Spinal cord (tissue), 9 donors: ENCODE measurements at regions not wholly inside any gene's neighbourhood (a gene's known extent, or its start where the extent isn't known, plus 50 kb on each side); places are given as distances from the start of the nearest gene placed in this dataset.
"Not testable (repeated sequence)": the region's sequence is repeated elsewhere in the genome, so short reads cannot be mapped to it uniquely, and the experiment has no call there.

Source experiments
- DNase-seq, 6 donors: peaks; one replicate each; pipeline versions ENCODE4 v3.0.0 to v3.0.0-alpha.2; 2013 to 2015; ENCODE audit warnings: low spot score in 6 of 6, low read depth in 4 of 6
- H3K27ac ChIP-seq: one replicate; pipeline ENCODE4 v1.5.1; 2013; ENCODE audit warnings: low read depth, low read length, control low read depth
- H3K27me3 ChIP-seq: one replicate; pipeline ENCODE4 v1.6.1; 2013; ENCODE audit warnings: low read length; ENCODE audit not compliant: control insufficient read depth, insufficient read depth
- H3K36me3 ChIP-seq: one replicate; pipeline ENCODE4 v1.6.1; 2013; ENCODE audit warnings: low read length; ENCODE audit not compliant: control insufficient read depth, insufficient read depth
- H3K4me1 ChIP-seq: one replicate; pipeline ENCODE4 v1.6.1; 2013; ENCODE audit warnings: low read length; ENCODE audit not compliant: control insufficient read depth, insufficient read depth
- H3K4me3 ChIP-seq: one replicate; pipeline ENCODE4 v1.5.1; 2013; ENCODE audit warnings: low read depth, low read length, control low read depth
- H3K9me3 ChIP-seq: one replicate; pipeline ENCODE4 v1.6.1; 2013; ENCODE audit warnings: low read length; ENCODE audit not compliant: control insufficient read depth, insufficient read depth
- WGBS: methylation state at CpG from one replicate; pipeline ENCODE4 v1.1.5; 2013; ENCODE audit warnings: missing lambda C conversion rate; ENCODE audit not compliant: insufficient coverage; 5-methylcytosine and 5-hydroxymethylcytosine counted together
- donor health status: healthy.

GRCh38 chr1:101435831-101436511, 199.2 kb downstream of the S1PR1 start:
- no CpG with 5 or more reads among the region's 4 CpGs for WGBS
- DNase-seq: peak in 1 of 6 donors; percentile 52
- Histone ChIP-seq H3K9me3 (no peaks in the 10 kb centered on the region), H3K36me3 (no peaks in the 10 kb centered on the region), H3K27ac (no peak overlapping the region), H3K4me1 (no peaks in the 10 kb centered on the region), H3K4me3 (no peak overlapping the region), H3K27me3 (no peaks in the 10 kb centered on the region)

DNA sequence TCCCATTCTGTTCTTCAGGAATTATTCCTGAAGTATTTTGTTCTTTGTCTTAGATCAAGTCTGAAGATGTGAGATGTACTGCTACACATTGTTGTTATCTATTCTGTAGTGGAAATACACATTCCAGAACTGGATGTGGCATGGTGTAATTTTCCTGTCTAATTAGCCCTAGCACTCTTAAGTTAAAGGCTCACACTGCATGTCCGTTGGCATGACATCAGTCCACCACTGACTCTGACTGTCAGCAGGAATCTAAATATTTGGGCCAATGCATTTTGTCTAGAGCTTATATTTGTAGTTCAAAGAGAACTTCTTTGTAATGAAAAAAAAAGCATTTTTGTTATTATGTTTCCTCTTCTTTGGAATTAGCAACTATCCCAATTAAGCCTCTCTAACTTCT, 201.0 kb downstream of the S1PR1 start:
- no peak for DNase-seq
- Histone ChIP-seq H3K27me3 (no peaks in the 10 kb centered on the region), H3K4me3 (no peak overlapping the region), H3K9me3 (no peaks in the 10 kb centered on the region), H3K36me3 (no peaks in the 10 kb centered on the region), H3K27ac (no peak overlapping the region), H3K4me1 (no peaks in the 10 kb centered on the region)
- WGBS: 67% methylated on average over 1 of the region's 1 CpG

DNA sequence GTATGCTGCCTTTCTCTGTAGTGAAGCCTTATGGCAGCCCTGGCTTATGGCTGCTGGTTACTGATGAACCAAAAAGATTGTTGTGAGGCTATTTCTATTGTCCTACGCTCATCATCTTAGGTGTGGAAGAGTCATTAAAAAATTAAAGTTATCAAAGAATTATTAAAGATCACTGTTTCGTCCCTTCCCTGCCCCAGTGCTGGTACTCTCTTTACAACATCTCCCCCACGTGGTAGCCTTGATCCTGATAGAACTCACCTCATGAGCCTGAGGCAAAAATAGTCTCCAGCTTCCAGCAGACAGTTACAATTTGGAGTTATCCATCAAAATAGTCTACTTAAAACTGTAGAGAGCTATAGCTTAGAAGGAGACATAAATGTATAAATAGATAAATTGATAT, 201.5 kb downstream of the S1PR1 start:
- no peaks in the 10 kb centered on the region for H3K27me3 ChIP-seq
- H3K9me3 ChIP-seq: no peaks in the 10 kb centered on the region
- H3K4me3 ChIP-seq: no peak overlapping the region
- H3K36me3 ChIP-seq: no peaks in the 10 kb centered on the region
- H3K27ac ChIP-seq: no peak overlapping the region
- H3K4me1 ChIP-seq: no peaks in the 10 kb centered on the region
- no peak for DNase-seq
- no CpG with 5 or more reads among the region's 3 CpGs for WGBS

DNA sequence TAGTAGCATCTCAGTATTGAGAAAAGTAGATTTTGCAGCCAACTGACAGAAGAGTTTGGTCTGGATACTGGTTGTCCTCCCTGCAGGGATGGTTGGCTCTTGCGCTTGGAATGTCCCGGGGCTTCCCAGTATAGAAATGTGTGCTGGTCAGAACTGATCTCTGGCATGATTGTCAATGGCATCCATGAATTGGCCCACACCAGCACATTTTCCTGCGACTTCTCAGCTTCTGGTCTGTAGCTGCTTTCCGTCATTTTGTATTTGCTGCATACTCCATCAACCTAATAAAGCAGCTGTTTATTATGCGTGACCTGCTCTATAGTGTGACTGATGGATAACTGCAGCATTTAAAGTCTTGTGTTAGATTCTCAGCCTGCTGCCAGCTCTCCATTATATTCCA, 203.7 kb downstream of the S1PR1 start:
- no peaks in the 10 kb centered on the region for H3K27me3 ChIP-seq
- no peak overlapping the region for H3K27ac ChIP-seq
- H3K9me3 ChIP-seq: no peaks in the 10 kb centered on the region
- H3K36me3 ChIP-seq: no peaks in the 10 kb centered on the region
- peak in 2 of 6 donors; percentile 4 to 77 for DNase-seq
- H3K4me1 ChIP-seq: no peaks in the 10 kb centered on the region
- H3K4me3 ChIP-seq: no peak overlapping the region
- WGBS: 78% methylated on average over 2 of the region's 5 CpGs

DNA sequence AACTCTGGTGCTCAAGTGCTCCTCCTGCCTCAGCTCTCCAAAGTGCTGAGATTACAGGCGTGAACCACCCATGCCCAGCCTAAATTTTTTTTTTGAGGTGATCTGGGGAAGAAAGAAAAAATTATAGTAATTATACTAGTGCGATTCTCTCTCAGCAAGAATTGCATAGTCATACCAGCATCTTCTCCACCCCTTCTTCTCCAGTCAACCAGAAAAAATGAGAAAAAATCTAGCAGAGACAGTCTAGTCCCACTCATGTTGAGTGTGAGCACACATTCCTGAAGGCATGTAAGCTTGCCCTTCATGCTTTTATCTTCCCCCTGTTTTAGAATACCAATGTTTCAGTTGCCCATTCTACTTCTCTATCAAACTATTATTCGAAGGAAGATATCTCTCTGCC, 207.6 kb downstream of the S1PR1 start:
- H3K4me3 ChIP-seq: no peak overlapping the region
- no peaks in the 10 kb centered on the region for H3K27me3 ChIP-seq
- no peaks in the 10 kb centered on the region for H3K9me3 ChIP-seq
- no peaks in the 10 kb centered on the region for H3K4me1 ChIP-seq
- H3K27ac ChIP-seq: no peak overlapping the region
- DNase-seq: no peak
- WGBS: no CpG with 5 or more reads among the region's 3 CpGs
- no peaks in the 10 kb centered on the region for H3K36me3 ChIP-seq

DNA sequence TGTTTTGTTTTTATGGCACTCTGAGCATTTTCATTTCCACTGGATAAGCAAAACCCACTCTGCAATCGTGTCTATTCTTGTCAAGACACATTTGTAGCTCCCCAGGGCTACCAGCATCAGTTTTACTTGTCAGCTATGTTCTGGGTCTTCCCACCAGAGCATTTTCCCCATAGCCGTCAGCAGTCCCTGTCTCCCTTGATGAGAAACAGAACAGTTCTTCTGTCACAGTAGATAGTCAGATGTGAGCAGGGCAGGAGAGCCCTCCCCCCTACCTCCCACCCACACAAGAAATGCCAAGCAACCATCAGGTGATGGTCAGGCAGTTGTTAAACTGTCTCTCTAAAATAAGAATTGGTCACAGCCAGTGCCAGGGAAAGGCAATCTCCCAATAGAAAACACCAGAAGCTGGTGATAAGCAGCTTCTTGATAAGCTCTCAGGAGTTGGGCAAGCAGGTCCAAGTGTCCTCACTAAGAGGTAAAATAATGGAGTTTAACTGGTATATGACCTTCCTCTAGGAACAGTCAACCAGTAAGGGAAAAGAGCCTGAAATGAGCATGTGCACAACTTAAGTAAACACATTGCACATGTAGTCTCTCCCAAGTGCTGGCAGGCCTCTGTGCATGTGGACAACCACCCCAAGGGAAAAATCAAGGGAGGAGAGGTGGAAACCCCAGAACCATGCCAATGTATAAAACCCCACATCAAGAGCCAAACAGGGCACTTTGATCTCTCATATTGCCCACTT, 208.2 kb downstream of the S1PR1 start:
- H3K36me3 ChIP-seq: no peaks in the 10 kb centered on the region
- no peaks in the 10 kb centered on the region for H3K27me3 ChIP-seq
- no peaks in the 10 kb centered on the region for H3K9me3 ChIP-seq
- no peaks in the 10 kb centered on the region for H3K4me1 ChIP-seq
- no peak overlapping the region for H3K27ac ChIP-seq
- WGBS: 60% methylated on average over 1 of the region's 2 CpGs
- H3K4me3 ChIP-seq: no peak overlapping the region
- DNase-seq: no peak

DNA sequence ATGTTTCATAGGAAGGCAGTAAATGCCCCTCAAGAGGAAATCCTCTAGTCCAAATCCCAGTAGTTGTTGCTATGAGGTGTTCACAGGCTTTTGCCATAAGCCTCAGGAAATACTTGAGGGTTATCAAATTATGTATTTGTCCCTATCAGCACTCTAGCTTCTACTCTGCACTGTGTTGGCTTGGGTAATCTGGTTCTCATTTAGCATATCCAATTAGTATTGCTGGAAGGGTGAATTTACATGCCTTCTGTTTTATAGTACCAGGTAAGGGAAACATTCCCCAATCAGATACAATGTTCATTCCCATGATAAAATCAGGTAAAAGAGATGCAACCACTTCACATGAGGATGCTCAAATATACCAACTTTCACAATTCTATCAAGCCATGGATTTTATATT, 211.2 kb downstream of the S1PR1 start:
- no peaks in the 10 kb centered on the region for H3K36me3 ChIP-seq
- no peak overlapping the region for H3K27ac ChIP-seq
- H3K27me3 ChIP-seq: no peaks in the 10 kb centered on the region
- no peak for DNase-seq
- H3K4me3 ChIP-seq: no peak overlapping the region
- no peaks in the 10 kb centered on the region for H3K9me3 ChIP-seq
- no peaks in the 10 kb centered on the region for H3K4me1 ChIP-seq

GRCh38 chr1:101450691-101451090, 213.9 kb downstream of the S1PR1 start:
- not testable (repeated sequence) for H3K27ac ChIP-seq, H3K9me3 ChIP-seq, H3K4me1 ChIP-seq, DNase-seq, H3K36me3 ChIP-seq, H3K27me3 ChIP-seq, H3K4me3 ChIP-seq
- WGBS: no CpG with 5 or more reads among the region's 5 CpGs

GRCh38 chr1:101451888-101452287, 215.1 kb downstream of the S1PR1 start:
- Histone ChIP-seq H3K4me1 (no peaks in the 10 kb centered on the region), H3K27me3 (no peaks in the 10 kb centered on the region), H3K27ac (no peak overlapping the region), H3K4me3 (no peak overlapping the region), H3K9me3 (no peaks in the 10 kb centered on the region), H3K36me3 (no peaks in the 10 kb centered on the region)
- WGBS: 100% methylated on average over 1 of the region's 6 CpGs
- DNase-seq: no peak

DNA sequence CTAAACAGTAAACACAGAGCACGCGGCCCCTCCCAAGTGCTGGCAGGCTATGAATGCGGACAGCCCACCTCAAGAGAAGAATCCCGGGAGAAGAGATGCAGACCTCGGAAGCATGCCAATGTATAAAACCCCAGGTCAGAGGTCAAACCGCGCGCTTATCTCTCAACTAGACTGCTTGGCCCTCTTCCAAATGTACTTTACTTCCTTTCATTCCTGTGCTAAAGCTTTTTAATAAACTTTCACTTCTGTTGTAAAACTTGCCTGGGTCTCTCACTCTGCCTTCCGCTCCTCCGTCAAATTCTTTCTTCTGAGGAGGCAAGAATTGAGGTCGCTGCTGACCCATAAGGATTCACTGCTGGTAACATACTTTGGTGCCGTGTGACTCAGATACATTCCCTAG, 216.0 kb downstream of the S1PR1 start:
- Histone ChIP-seq H3K9me3 (no peaks in the 10 kb centered on the region), H3K4me1 (no peaks in the 10 kb centered on the region), H3K4me3 (no peak overlapping the region), H3K27me3 (no peaks in the 10 kb centered on the region), H3K27ac (no peak overlapping the region), H3K36me3 (no peaks in the 10 kb centered on the region)
- DNase-seq: no peak
- 75% methylated on average over 12 of the region's 12 CpGs for WGBS
